Heart right ventricle (tissue), 16 donors: ENCODE measurements at regions not wholly inside any gene's neighbourhood (a gene's known extent, or its start where the extent isn't known, plus 50 kb on each side); places are given as distances from the start of the nearest gene placed in this dataset.

Experiments used
- ATAC-seq, 8 donors: fragments of 200-7000 bp; cut with Tn5 transposase; one replicate each; pipeline ENCODE4 v1.9.1; 2020; ENCODE audit warnings: mild to moderate bottlenecking in 8 of 8, moderate library complexity in 8 of 8, moderate number of reproducible peaks in 1 of 8
- DNase-seq, 2 donors: peaks; one replicate each; pipeline ENCODE4 v3.0.0-alpha.2; 2020
- H3K27ac ChIP-seq, 10 donors: fragments of 200-600 bp; sonication (generic) in 2 of 10; one replicate each; pipeline versions ENCODE4 v1.5.0 to v1.8.0; 2020 to 2022; ENCODE audit warnings: mild to moderate bottlenecking in 3 of 10
- H3K27me3 ChIP-seq, 7 donors: fragments of 200-600 bp; one replicate each; pipeline ENCODE4 v1.8.0; 2021 to 2022; ENCODE audit warnings: mild to moderate bottlenecking in 2 of 7
- H3K36me3 ChIP-seq, 9 donors: fragments of 200-600 bp; sonication (generic) in 1 of 9; one replicate each; pipeline versions ENCODE4 v1.5.0 to v1.8.0; 2020 to 2022; ENCODE audit warnings: mild to moderate bottlenecking in 2 of 9
- H3K4me1 ChIP-seq, 9 donors: fragments of 200-600 bp; sonication (generic) in 1 of 9; one replicate each; pipeline versions ENCODE4 v1.5.0 to v1.8.0; 2020 to 2022; ENCODE audit warnings: mild to moderate bottlenecking in 4 of 9
- H3K4me3 ChIP-seq, 10 donors: fragments of 200-600 bp; sonication (generic) in 2 of 10; one replicate each; pipeline versions ENCODE4 v1.5.0 to v1.8.0; 2020 to 2022; ENCODE audit warnings: mild to moderate bottlenecking in 7 of 10, moderate library complexity in 2 of 10
- H3K9me3 ChIP-seq, 11 donors: fragments of 200-600 bp in 10 of 11; sonication (generic) in 2 of 11; one replicate each; pipeline versions ENCODE4 v1.5.0 to v1.8.0; 2013 to 2022; ENCODE audit warnings: mild to moderate bottlenecking in 2 of 11, control low read depth in 1 of 11, moderate library complexity in 1 of 11
- CTCF ChIP-seq, 9 donors: fragments of 200-600 bp; sonication (generic) in 2 of 9; IDR thresholded peaks; one replicate each; pipeline versions ENCODE4 v1.5.0 to v1.8.0; 2021 to 2022; ENCODE audit warnings: antibody characterized with exemption in 9 of 9, mild to moderate bottlenecking in 5 of 9, moderate library complexity in 1 of 9
- WGBS, 2 donors: extraction: QIAGEN DNeasy Blood & Tissue Kit; methylation state at CpG; one replicate each; pipeline ENCODE4 v1.1.7; 2013; ENCODE audit warnings: inconsistent platforms in 1 of 2; 5-methylcytosine and 5-hydroxymethylcytosine counted together
- intact Hi-C, 10 donors: fragments of 100-400 bp; cut with DNase I; formaldehyde crosslinking; loops; one replicate each; pipeline versions ENCODE4 v1.11.1 to v1.14.2; 2022
- donor health status: Arrhythmogenic right ventricular cardiomyopathy.
- donor health status: ischemic (EF 13 %, LVEDD 7.1; RV severe dilation, severe dysfunction).
- donor health status: healthy with polysubstance abuse.
- donor health status: DM: no; HTN: yes; CAD: no.
- donor health status: DM: no; HTN: no; CAD: no.
- donor health status: ischemic (EF 25% LVEDD 6.9; RV normal size, moderate dysfunction).
- donor health status: ischemic (EF 25% LVEDD 5.7; RV mildly dilated, moderate dysfunction).
- donor health status: healthy.
- donor health status: DM: yes; HTN: yes; CAD: no.
- donor health status: Ischemic cardiomyopathy.
- donor health status: ischemic (EF 35%, LVEDD 5.7; RV mildly dilated, moderate dysfunction).
- donor health status: nonischemic (EF 11% LVEDD 7.7; RV severe dilation, severe dysfunction).
- donor health status: DM: yes; HTN: yes; CAD: no.
- donor health status: PGD.
- donor health status: ischemic (EF 29% LVEDD 5.4; RV normal size, mild dysfunction).
- donor health status: nonischemic (EF 23%, LVEDD 6.1; RV moderate dilation, normal function).

DNA sequence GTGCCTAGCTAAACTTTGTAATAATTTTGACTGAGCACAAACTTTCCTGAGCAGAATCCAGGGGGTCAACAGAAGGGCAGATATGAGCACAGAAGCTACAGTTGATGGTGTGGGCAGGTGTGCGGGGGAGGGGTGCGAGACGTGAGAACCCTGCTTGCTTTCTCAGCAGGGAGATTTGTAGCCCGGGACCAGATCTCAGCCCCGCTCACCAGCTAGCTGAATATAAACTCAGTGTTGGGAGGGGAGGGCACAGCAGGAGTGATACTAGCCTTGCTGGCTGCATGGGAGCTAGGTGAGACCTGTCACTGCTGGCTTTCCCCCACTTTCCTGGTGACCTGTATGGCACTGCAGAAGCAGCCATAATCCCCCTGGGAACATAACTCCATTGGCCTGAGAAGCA, 83.4 kb downstream of the CLDN1 start:
- Histone ChIP-seq H3K27me3 (peaks cover 0 to 4% (median 0%) of the 10 kb centered on the region in 7 donors), H3K36me3 (no peaks in the 10 kb centered on the region), H3K4me1 (no peaks in the 10 kb centered on the region), H3K9me3 (peaks cover 0 to 46% (median 15%) of the 10 kb centered on the region in 11 donors), H3K27ac (no peak overlapping the region), H3K4me3 (no peak overlapping the region)
- ATAC-seq (no peak), DNase-seq (no peak)
- no peak for TF ChIP-seq CTCF (IDR thresholded peaks at IDR 0.05)
- 75 to 79% methylated on average over 5 of the region's 5 CpGs for WGBS, 2 donors
- intact Hi-C loops, result loop anchor here in 1 of 10 donors (10.0 kb wide), 1 partner anchor 176 kb away; no protein-coding TSS in a partner anchor

DNA sequence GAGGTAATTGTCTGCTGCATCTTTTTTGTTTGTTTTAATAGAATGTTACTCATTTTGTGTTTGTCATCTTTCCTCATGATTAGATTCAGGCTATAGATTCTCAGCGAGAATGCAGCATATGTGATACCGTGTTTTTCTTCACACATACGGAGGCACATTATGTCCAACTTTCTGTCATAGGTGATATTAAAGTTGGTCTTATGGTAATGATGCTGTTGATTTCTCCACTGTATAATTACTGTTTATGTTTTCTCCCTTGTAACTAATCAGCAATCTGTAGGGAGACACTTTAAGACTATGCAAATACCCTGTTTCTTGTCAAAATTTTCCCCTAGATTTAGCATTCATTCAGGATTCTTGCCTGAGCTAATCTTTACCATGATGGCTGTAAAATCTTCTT, 87.6 kb downstream of the CLDN1 start:
- ATAC-seq (no peak), DNase-seq (no peak)
- no peak for TF ChIP-seq CTCF (IDR thresholded peaks at IDR 0.05)
- peaks cover 0 to 8% (median 0%) of the 10 kb centered on the region in 7 donors for H3K27me3 ChIP-seq
- H3K4me3 ChIP-seq, result no peak overlapping the region
- peaks cover 0 to 13% (median 0%) of the 10 kb centered on the region in 9 donors for H3K4me1 ChIP-seq
- H3K36me3 ChIP-seq, result no peaks in the 10 kb centered on the region
- WGBS, 2 donors, result 95 to 96% methylated on average over 3 of the region's 3 CpGs
- H3K9me3 ChIP-seq, result peaks cover 0 to 5% (median 0%) of the 10 kb centered on the region in 11 donors
- no peak overlapping the region for H3K27ac ChIP-seq
- intact Hi-C loops, result loop anchor here in 2 of 10 donors (5.0 to 10.0 kb wide), 2 partner anchors 73 to 180 kb away; no protein-coding TSS in a partner anchor

- TF ChIP-seq CTCF (IDR thresholded peaks at IDR 0.05), result no peak
- Histone ChIP-seq H3K27ac (no peak overlapping the region), H3K4me3 (no peak overlapping the region), H3K9me3 (no peaks in the 10 kb centered on the region), H3K36me3 (no peaks in the 10 kb centered on the region), H3K4me1 (peaks cover 0 to 17% (median 0%) of the 10 kb centered on the region in 9 donors), H3K27me3 (peaks cover 0 to 17% (median 0%) of the 10 kb centered on the region in 7 donors)
- ATAC-seq, result no peak
- DNase-seq, result no peak
- 80 to 88% methylated on average over 4 of the region's 4 CpGs for WGBS, 2 donors
- intact Hi-C loops, result loop anchor here in 9 of 10 donors (5.0 to 10.0 kb wide), 6 partner anchors 77 to 195 kb away; partner anchors contain the start of genes CLDN1 (in 6 of the 9) and CLDN16 (in 2 of the 9)
These were observed 92.4 kb downstream of the CLDN1 start for GRCh38 chr3:190229632-190230424.

DNA sequence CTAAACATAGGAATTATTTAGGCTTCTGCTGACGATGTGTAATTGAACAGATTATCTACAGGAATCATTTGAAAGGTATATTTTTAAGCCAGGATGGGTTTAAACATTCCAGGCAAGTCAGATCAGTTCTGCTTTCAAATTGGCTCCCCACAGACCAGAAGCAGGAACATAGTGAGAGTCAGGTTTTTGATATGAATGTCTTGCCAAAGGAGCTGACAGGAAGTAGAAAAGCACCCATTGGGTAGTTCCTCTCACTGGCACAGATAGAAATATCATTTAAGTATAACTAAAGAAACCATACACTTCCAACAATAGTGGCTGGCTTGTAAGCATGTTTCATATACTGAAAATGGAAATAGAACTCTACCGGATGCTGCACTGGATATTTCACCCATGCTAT, 95.2 kb downstream of the CLDN1 start:
- no peaks in the 10 kb centered on the region for H3K9me3 ChIP-seq
- no peak for TF ChIP-seq CTCF (IDR thresholded peaks at IDR 0.05)
- DNase-seq, result no peak
- intact Hi-C loops, result loop anchor here in 7 of 10 donors (5.0 to 10.0 kb wide), 4 partner anchors 95 to 198 kb away; partner anchors contain the start of genes CLDN1 (in 6 of the 7) and CLDN16 (in 2 of the 7)
- peaks cover 0 to 9% (median 0%) of the 10 kb centered on the region in 7 donors for H3K27me3 ChIP-seq
- H3K36me3 ChIP-seq, result no peaks in the 10 kb centered on the region
- H3K4me1 ChIP-seq, result peaks cover 0 to 14% (median 0%) of the 10 kb centered on the region in 9 donors
- H3K27ac ChIP-seq, result no peak overlapping the region
- WGBS, 2 donors, result 79 to 80% methylated on average over 2 of the region's 2 CpGs
- H3K4me3 ChIP-seq, result no peak overlapping the region
- ATAC-seq, result no peak
